Fibroblast of skin of left biceps (primary cell): ENCODE measurements at regions not wholly inside any gene's neighbourhood (a gene's known extent, or its start where the extent isn't known, plus 50 kb on each side); places are given as distances from the start of the nearest gene placed in this dataset.
A peak's percentile ranks its signal among the peaks of the same experiment; 100 is the strongest.

ENCODE experiments used
- DNase-seq, 2 experiments: peaks; one replicate each; pipeline ENCODE4 v3.0.0-alpha.2; 2013; ENCODE audit warnings: low read depth in 2 of 2

GRCh38 chr20:8935878-8936277, 133.0 kb upstream of the PLCB4 start:
- DNase-seq: no peak

- no peak for DNase-seq
Measured at GRCh38 chr20:8938532-8938931, 130.4 kb upstream of the PLCB4 start.

GRCh38 chr20:8940326-8940725, 128.6 kb upstream of the PLCB4 start:
- DNase-seq: no peak

- DNase-seq: no peak
Measured at GRCh38 chr20:8943631-8944030, 125.3 kb upstream of the PLCB4 start.

- DNase-seq: peak; percentile 24 to 37
Measured at GRCh38 chr20:8946036-8946940, 122.6 kb upstream of the PLCB4 start.

GRCh38 chr20:8948442-8949020, 120.4 kb upstream of the PLCB4 start:
- DNase-seq: no peak

- no peak for DNase-seq
Measured at GRCh38 chr20:8951164-8951563, 117.7 kb upstream of the PLCB4 start.

GRCh38 chr20:8952721-8953120, 116.2 kb upstream of the PLCB4 start:
- peak; percentile 36 to 44 for DNase-seq

GRCh38 chr20:8953300-8953699, 115.6 kb upstream of the PLCB4 start:
- no peak for DNase-seq

GRCh38 chr20:8960241-8960640, 108.6 kb upstream of the PLCB4 start:
- DNase-seq: no peak

GRCh38 chr20:8963330-8963729, 105.6 kb upstream of the PLCB4 start:
- DNase-seq: no peak

GRCh38 chr20:8964959-8965562, 103.8 kb upstream of the PLCB4 start:
- no peak for DNase-seq

GRCh38 chr20:8967641-8968245, 101.1 kb upstream of the PLCB4 start:
- no peak for DNase-seq

GRCh38 chr20:8969146-8969583, 99.7 kb upstream of the PLCB4 start:
- no peak for DNase-seq

GRCh38 chr20:8971669-8972316, 97.1 kb upstream of the PLCB4 start:
- no peak for DNase-seq

- DNase-seq: no peak
Measured at GRCh38 chr20:8972963-8973705, 95.8 kb upstream of the PLCB4 start.

GRCh38 chr20:8974009-8974708, 94.7 kb upstream of the PLCB4 start:
- no peak for DNase-seq

- DNase-seq: no peak
Measured at GRCh38 chr20:8981482-8981881, 87.4 kb upstream of the PLCB4 start.

GRCh38 chr20:8983478-8984345, 85.2 kb upstream of the PLCB4 start:
- DNase-seq: no peak

- DNase-seq: no peak
Measured at GRCh38 chr20:8986631-8987030, 82.3 kb upstream of the PLCB4 start.
